DND-41 (cell line): ENCODE measurements at regions not wholly inside any gene's neighbourhood (a gene's known extent, or its start where the extent isn't known, plus 50 kb on each side); places are given as distances from the start of the nearest gene placed in this dataset.

ENCODE experiments used
- ATAC-seq: fragments of 200-7000 bp; cut with Tn5 transposase; 3 replicates; pipeline ENCODE4 v1.9.1; 2021; ENCODE audit warnings: low read depth; ENCODE audit not compliant: insufficient read depth
- DNase-seq: peaks from one replicate; pipeline ENCODE4 v3.0.0-alpha.2; 2020
- H2AFZ ChIP-seq: 2 replicates; pipeline ENCODE4 v1.6.0; 2012; ENCODE audit warnings: low read depth, low read length
- H3K27ac ChIP-seq: 2 replicates; pipeline ENCODE4 v1.5.1; 2012; ENCODE audit warnings: low read length, inconsistent platforms
- H3K27me3 ChIP-seq: fragments of 200-600 bp; sonication (generic); 2 replicates; pipeline ENCODE4 v1.6.0; 2012; ENCODE audit warnings: low read length, mild to moderate bottlenecking, inconsistent platforms; ENCODE audit not compliant: insufficient read depth, poor library complexity
- H3K36me3 ChIP-seq: 2 replicates; pipeline ENCODE4 v1.5.1; 2012; ENCODE audit warnings: low read length, inconsistent platforms; ENCODE audit not compliant: insufficient read depth
- H3K4me1 ChIP-seq: 2 replicates; pipeline ENCODE4 v1.5.1; 2012; ENCODE audit warnings: mild to moderate bottlenecking, low read length; ENCODE audit not compliant: insufficient read depth
- H3K4me2 ChIP-seq: 2 replicates; pipeline ENCODE4 v1.6.0; 2012; ENCODE audit warnings: mild to moderate bottlenecking, moderate library complexity, low read length, inconsistent platforms; ENCODE audit not compliant: insufficient read depth
- H3K4me3 ChIP-seq, 2 experiments: fragments of 200-600 bp in 1 of 2; shearing (Covaris generic) in 1 of 2; 2 replicates each; pipeline ENCODE4 v1.5.1; 2012 to 2016; ENCODE audit warnings: inconsistent platforms in 2 of 2, low read length in 2 of 2, mild to moderate bottlenecking in 2 of 2, low read depth in 1 of 2, moderate library complexity in 1 of 2
- H3K79me2 ChIP-seq: 2 replicates; pipeline ENCODE4 v1.6.0; 2012; ENCODE audit warnings: low read length, inconsistent platforms; ENCODE audit not compliant: insufficient read depth
- H3K9ac ChIP-seq: 2 replicates; pipeline ENCODE4 v1.6.0; 2012; ENCODE audit warnings: low read depth, mild to moderate bottlenecking, inconsistent platforms, low read length, moderate library complexity
- H3K9me3 ChIP-seq: 2 replicates; pipeline ENCODE4 v1.5.1; 2012; ENCODE audit warnings: low read length, moderate library complexity, mild to moderate bottlenecking, inconsistent platforms; ENCODE audit not compliant: insufficient read depth, severe bottlenecking
- H4K20me1 ChIP-seq: 2 replicates; pipeline ENCODE4 v1.6.0; 2012; ENCODE audit warnings: low read length; ENCODE audit not compliant: insufficient read depth
- EZH2 ChIP-seq: IDR thresholded peaks from 3 replicates; pipeline ENCODE4 v1.6.1; 2012; ENCODE audit warnings: borderline replicate concordance, low read depth, mild to moderate bottlenecking, moderate library complexity, low read length, inconsistent platforms; ENCODE audit not compliant: severe bottlenecking
- TF ChIP-seq, protein P1 (sequence below): IDR thresholded peaks from 2 replicates; pipeline ENCODE4 v1.5.1; 2012; ENCODE audit warnings: borderline replicate concordance, low read length, moderate library complexity, mild to moderate bottlenecking; ENCODE audit not compliant: poor library complexity, severe bottlenecking; ENCODE audit errors: extremely low read depth

- ATAC-seq (no peak), DNase-seq (no peak)
- no peaks in the 10 kb centered on the region for H3K36me3 ChIP-seq
- no peaks in the 10 kb centered on the region for H3K27me3 ChIP-seq
- H4K20me1 ChIP-seq, result no peaks in the 10 kb centered on the region
- H3K9me3 ChIP-seq, result no peaks in the 10 kb centered on the region
- no peak overlapping the region for H3K9ac ChIP-seq
- no peak overlapping the region for H2AFZ ChIP-seq
- TF ChIP-seq, protein P1, sequence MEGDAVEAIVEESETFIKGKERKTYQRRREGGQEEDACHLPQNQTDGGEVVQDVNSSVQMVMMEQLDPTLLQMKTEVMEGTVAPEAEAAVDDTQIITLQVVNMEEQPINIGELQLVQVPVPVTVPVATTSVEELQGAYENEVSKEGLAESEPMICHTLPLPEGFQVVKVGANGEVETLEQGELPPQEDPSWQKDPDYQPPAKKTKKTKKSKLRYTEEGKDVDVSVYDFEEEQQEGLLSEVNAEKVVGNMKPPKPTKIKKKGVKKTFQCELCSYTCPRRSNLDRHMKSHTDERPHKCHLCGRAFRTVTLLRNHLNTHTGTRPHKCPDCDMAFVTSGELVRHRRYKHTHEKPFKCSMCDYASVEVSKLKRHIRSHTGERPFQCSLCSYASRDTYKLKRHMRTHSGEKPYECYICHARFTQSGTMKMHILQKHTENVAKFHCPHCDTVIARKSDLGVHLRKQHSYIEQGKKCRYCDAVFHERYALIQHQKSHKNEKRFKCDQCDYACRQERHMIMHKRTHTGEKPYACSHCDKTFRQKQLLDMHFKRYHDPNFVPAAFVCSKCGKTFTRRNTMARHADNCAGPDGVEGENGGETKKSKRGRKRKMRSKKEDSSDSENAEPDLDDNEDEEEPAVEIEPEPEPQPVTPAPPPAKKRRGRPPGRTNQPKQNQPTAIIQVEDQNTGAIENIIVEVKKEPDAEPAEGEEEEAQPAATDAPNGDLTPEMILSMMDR, result no peak
- no peak for TF ChIP-seq EZH2
- H3K4me2 ChIP-seq, result no peak overlapping the region
- no peak overlapping the region for H3K27ac ChIP-seq
- no peaks in the 10 kb centered on the region for H3K79me2 ChIP-seq
- no peaks in the 10 kb centered on the region for H3K4me1 ChIP-seq
- H3K4me3 ChIP-seq, result no peak overlapping the region
Measured at GRCh38 chr6:120254651-120255050, 905.1 kb upstream of the MAN1A1 start.

DNA sequence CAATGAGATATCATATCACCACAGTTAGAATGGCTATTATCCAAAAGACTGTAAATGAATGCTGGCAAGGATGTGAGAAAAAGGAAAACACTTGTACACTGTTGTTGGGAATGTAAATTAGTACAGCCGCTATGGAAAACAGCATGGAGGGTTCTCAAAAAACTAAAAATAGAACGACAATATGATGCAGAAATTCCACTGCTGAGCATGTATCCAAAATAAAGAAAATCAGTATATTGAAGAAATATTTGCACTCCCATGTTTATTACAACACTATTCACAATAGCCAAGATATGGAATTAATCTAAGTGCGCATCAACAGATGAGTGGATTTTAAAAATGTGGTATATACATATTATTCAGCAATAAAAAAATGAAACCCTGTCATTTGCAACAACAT, 898.9 kb upstream of the MAN1A1 start:
- Histone ChIP-seq H3K9me3 (no peaks in the 10 kb centered on the region), H3K36me3 (no peaks in the 10 kb centered on the region), H3K27me3 (no peaks in the 10 kb centered on the region), H3K27ac (no peak overlapping the region), H2AFZ (no peak overlapping the region), H3K9ac (no peak overlapping the region), H3K79me2 (no peaks in the 10 kb centered on the region), H3K4me3 (no peak overlapping the region), H4K20me1 (no peaks in the 10 kb centered on the region), H3K4me2 (no peak overlapping the region), H3K4me1 (no peaks in the 10 kb centered on the region)
- ATAC-seq, result no peak
- DNase-seq, result no peak
- TF ChIP-seq, protein P1, result no peak
- TF ChIP-seq EZH2, result no peak

DNA sequence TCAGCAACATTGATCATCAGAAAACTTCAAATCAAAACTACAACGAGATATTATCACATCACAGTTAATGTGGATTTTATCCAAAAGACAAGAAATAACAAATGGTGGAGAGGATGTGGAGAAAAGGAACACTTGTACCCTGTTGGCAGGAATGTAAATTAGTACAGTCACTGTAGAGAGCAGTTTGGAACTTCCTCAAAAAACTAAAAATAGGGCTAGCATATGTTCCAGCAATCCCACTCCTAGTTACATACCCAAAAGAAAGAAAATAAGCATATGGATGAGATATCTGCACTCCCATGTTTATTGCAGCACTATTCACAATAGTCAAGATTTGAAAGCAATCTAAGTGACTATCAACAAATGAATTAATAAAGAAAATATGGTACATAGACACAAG, 887.7 kb upstream of the MAN1A1 start:
- no peak overlapping the region for H3K9ac ChIP-seq
- H3K36me3 ChIP-seq, result no peaks in the 10 kb centered on the region
- DNase-seq (no peak), ATAC-seq (no peak)
- no peak overlapping the region for H2AFZ ChIP-seq
- no peaks in the 10 kb centered on the region for H4K20me1 ChIP-seq
- no peaks in the 10 kb centered on the region for H3K27me3 ChIP-seq
- TF ChIP-seq, protein P1, result no peak
- TF ChIP-seq EZH2, result no peak
- H3K4me1 ChIP-seq, result no peaks in the 10 kb centered on the region
- H3K9me3 ChIP-seq, result no peaks in the 10 kb centered on the region
- H3K79me2 ChIP-seq, result no peaks in the 10 kb centered on the region
- no peak overlapping the region for H3K4me3 ChIP-seq
- H3K27ac ChIP-seq, result no peak overlapping the region
- no peak overlapping the region for H3K4me2 ChIP-seq

DNA sequence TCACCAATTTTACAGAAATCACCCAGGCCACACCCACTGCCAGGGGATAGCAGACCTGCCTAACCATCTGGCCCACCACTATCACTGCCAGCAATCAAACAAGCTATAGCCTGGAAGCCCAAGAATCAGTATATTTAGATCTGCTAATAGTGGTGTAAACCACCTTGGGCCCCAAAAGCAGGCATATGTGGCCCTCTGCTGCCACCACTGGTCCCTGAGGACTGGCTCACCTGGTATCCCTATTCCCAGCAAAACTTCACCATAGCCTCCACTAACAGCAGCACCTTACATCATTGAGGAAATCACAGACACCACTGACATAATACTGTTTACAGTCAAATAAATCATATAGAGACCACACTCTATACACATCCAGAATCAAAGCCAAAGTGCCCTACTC, 880.4 kb upstream of the MAN1A1 start:
- H2AFZ ChIP-seq, result no peak overlapping the region
- H3K9me3 ChIP-seq, result no peaks in the 10 kb centered on the region
- H3K79me2 ChIP-seq, result no peaks in the 10 kb centered on the region
- no peak overlapping the region for H3K9ac ChIP-seq
- no peak for ATAC-seq
- H3K4me2 ChIP-seq, result no peak overlapping the region
- no peaks in the 10 kb centered on the region for H3K27me3 ChIP-seq
- no peaks in the 10 kb centered on the region for H3K36me3 ChIP-seq
- no peak overlapping the region for H3K27ac ChIP-seq
- H4K20me1 ChIP-seq, result no peaks in the 10 kb centered on the region
- no peak for TF ChIP-seq EZH2
- TF ChIP-seq, protein P1, result no peak
- DNase-seq, result no peak
- H3K4me3 ChIP-seq, result no peak overlapping the region
- no peaks in the 10 kb centered on the region for H3K4me1 ChIP-seq
